ENCODE measurements at regions not wholly inside any gene's neighbourhood (a gene's known extent, or its start where the extent isn't known, plus 50 kb on each side); places are given as distances from the start of the nearest gene placed in this dataset.

- H3K27me3 ChIP-seq, result no peaks in the 10 kb centered on the region
- intact Hi-C loops (cut with DNase I), result no loop called here
- H3K27ac ChIP-seq, result no peak overlapping the region
- H3K36me3 ChIP-seq, result no peaks in the 10 kb centered on the region
- no peaks in the 10 kb centered on the region for H3K9me3 ChIP-seq
- DNase-seq (ENCODE audit: low spot score in 2 of 2), result no peak
- no peak overlapping the region for H3K4me3 ChIP-seq
- TF ChIP-seq, protein P1, sequence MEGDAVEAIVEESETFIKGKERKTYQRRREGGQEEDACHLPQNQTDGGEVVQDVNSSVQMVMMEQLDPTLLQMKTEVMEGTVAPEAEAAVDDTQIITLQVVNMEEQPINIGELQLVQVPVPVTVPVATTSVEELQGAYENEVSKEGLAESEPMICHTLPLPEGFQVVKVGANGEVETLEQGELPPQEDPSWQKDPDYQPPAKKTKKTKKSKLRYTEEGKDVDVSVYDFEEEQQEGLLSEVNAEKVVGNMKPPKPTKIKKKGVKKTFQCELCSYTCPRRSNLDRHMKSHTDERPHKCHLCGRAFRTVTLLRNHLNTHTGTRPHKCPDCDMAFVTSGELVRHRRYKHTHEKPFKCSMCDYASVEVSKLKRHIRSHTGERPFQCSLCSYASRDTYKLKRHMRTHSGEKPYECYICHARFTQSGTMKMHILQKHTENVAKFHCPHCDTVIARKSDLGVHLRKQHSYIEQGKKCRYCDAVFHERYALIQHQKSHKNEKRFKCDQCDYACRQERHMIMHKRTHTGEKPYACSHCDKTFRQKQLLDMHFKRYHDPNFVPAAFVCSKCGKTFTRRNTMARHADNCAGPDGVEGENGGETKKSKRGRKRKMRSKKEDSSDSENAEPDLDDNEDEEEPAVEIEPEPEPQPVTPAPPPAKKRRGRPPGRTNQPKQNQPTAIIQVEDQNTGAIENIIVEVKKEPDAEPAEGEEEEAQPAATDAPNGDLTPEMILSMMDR (IDR thresholded peaks at IDR 0.05), result no peak
- no peaks in the 10 kb centered on the region for H3K4me1 ChIP-seq
Measured at GRCh38 chr13:72198967-72199560, 332.1 kb upstream of the DACH1 start.

DNA sequence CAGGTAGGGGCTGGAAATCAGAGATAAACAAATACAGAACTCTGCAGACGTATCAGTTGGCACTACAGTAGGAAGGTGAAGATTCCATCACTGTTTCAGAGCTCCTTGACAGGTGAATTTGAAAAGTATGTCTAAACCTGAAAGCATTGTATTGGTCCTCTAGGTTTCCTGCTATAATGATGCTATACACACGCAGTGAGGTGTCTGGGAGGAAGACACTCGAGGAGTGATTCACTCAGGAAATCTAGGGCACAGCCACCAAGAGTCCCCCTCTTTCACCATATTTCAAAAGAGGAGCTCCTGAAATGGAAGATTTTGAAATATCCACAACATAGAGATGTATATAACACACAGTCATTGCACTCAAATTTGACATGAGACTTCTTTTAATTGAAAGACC lies 331.0 kb upstream of the DACH1 start:
- TF ChIP-seq, protein P1 (IDR thresholded peaks at IDR 0.05), result no peak
- no peak for DNase-seq (ENCODE audit: low spot score in 2 of 2)
- intact Hi-C loops (cut with DNase I), result no loop called here

DNA sequence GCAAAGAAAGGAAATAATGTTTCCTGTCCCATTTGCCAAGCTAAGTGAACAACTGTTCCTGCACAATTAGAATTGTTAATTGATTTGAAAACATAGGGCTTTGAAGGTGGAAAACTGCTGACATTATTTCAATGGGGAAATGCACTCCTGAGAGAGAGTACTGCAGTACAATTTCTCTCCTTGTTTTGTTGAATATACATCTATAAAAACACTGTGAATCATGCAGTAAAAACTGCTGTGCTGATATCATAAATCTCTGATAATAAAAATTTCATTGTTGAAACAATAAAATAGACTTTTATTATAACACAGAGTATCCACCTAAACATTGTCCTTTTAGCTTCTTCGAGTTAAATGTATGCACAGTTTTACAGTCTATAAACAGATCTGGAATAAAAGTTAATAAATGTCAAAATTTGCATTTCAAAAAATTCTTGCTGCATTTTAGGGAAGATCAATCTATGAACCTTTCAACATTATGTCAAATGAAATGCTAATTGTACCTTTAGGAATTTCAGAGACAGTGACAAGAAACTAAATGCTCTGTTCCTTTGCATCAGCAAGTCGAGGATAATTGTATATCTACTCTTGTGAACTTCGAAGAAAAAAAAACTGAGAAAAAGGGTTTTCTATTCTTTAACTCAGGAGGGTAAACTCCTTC lies 328.2 kb upstream of the DACH1 start:
- no peaks in the 10 kb centered on the region for H3K27me3 ChIP-seq
- TF ChIP-seq, protein P1 (IDR thresholded peaks at IDR 0.05), result no peak
- H3K4me3 ChIP-seq, result no peak overlapping the region
- intact Hi-C loops (cut with DNase I), result no loop called here
- H3K4me1 ChIP-seq, result no peaks in the 10 kb centered on the region
- no peak for DNase-seq (ENCODE audit: low spot score in 2 of 2)
- H3K9me3 ChIP-seq, result no peaks in the 10 kb centered on the region
- H3K36me3 ChIP-seq, result no peaks in the 10 kb centered on the region
- H3K27ac ChIP-seq, result no peak overlapping the region

More for the DNA sequence above, 331.0 kb upstream of the DACH1 start:
- no peaks in the 10 kb centered on the region for H3K9me3 ChIP-seq
- H3K4me3 ChIP-seq, result no peak overlapping the region
- H3K36me3 ChIP-seq, result no peaks in the 10 kb centered on the region
- H3K27ac ChIP-seq, result no peak overlapping the region
- no peaks in the 10 kb centered on the region for H3K4me1 ChIP-seq
- H3K27me3 ChIP-seq, result no peaks in the 10 kb centered on the region

- Histone ChIP-seq H3K36me3 (no peaks in the 10 kb centered on the region), H3K27ac (no peak overlapping the region), H3K27me3 (no peaks in the 10 kb centered on the region), H3K9me3 (no peaks in the 10 kb centered on the region), H3K4me1 (no peaks in the 10 kb centered on the region), H3K4me3 (no peak overlapping the region)
- intact Hi-C loops (cut with DNase I), result no loop called here
- TF ChIP-seq, protein P1 (IDR thresholded peaks at IDR 0.05), result no peak
- DNase-seq (ENCODE audit: low spot score in 2 of 2), result no peak
Measured at GRCh38 chr13:72194523-72194922, 327.5 kb upstream of the DACH1 start.

DNA sequence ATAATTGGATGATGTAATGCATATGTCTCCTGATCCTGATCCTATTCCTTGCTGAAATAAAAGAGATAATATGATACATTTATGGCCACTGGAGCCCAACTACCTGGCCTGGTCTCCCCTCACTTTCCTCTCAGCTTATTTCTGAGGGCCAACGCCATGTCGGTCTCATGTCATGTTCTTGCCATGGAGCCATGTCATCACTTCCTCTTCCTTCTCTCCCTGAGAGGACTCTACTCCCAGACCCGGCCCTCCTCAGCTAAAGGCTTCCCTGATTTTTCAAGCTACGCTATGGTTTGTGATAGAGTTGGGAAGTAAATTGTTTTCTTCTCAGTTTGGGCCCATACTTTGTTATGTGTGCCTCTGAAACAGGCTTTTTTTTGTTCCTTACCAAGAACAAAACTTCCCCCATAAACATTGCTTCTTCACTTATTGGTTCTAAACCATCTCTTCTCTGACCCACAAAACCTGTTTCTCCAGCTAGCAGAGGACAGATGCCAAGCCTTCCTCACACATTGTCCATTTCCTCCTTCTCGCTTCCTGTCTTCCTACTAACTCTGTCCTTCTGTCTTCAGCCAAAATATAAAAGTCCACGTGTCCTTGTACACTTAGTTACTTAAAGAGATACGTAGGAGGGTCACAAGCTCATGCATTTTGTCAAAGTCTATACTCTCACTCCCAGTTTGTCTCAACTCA lies 319.9 kb upstream of the DACH1 start:
- H3K27ac ChIP-seq, result no peak overlapping the region
- no peaks in the 10 kb centered on the region for H3K27me3 ChIP-seq
- no peaks in the 10 kb centered on the region for H3K36me3 ChIP-seq
- no peaks in the 10 kb centered on the region for H3K4me1 ChIP-seq
- H3K9me3 ChIP-seq, result no peaks in the 10 kb centered on the region
- TF ChIP-seq, protein P1 (IDR thresholded peaks at IDR 0.05), result no peak
- H3K4me3 ChIP-seq, result no peak overlapping the region
- intact Hi-C loops (cut with DNase I), result no loop called here
- no peak for DNase-seq (ENCODE audit: low spot score in 2 of 2)
